ENCODE measurements at regions not wholly inside any gene's neighbourhood (a gene's known extent, or its start where the extent isn't known, plus 50 kb on each side); places are given as distances from the start of the nearest gene placed in this dataset.

DNA sequence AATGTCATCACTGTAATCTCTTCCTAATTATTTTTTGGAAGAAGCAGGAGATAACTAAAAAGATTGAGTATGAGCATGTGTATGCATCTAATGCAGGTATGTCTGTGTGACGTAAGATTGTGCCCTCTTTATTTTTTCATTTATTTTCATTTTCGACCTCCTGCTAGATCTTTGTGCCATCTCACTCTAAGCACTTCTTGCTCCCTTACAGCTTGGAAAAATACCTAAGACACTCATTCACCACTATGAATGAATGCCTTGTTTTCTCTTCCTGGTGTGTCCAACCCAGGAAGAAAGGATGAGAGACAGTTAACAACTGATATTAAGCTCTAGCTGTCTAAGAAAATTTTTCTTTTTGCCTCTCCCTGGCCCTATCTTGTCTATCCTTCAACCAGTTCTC, 76.8 kb upstream of the CISTR start:
- Histone ChIP-seq H3K4me1 (ENCODE audit: insufficient read depth, low read length) (no peaks in the 10 kb centered on the region), H3K4me3 (ENCODE audit: low read depth in 1 of 2, low read length in 2 of 2) (no peak overlapping the region), H3K27me3 (ENCODE audit: insufficient read depth, low read length, poor library complexity) (peaks cover 48% of the 10 kb centered on the region), H4K20me1 (ENCODE audit: insufficient read depth, low read length) (no peaks in the 10 kb centered on the region), H3K79me2 (ENCODE audit: insufficient read depth, low read length) (no peaks in the 10 kb centered on the region), H3K9me3 (ENCODE audit: insufficient read depth, low read length, severe bottlenecking) (no peaks in the 10 kb centered on the region), H3K36me3 (ENCODE audit: insufficient read depth, low read length) (no peaks in the 10 kb centered on the region), H3K27ac (ENCODE audit: low read length) (no peak overlapping the region), H2AFZ (ENCODE audit: low read depth, low read length) (no peak overlapping the region), H3K9ac (ENCODE audit: low read depth, low read length) (no peak overlapping the region), H3K4me2 (ENCODE audit: insufficient read depth, low read length) (no peak overlapping the region; the same call in 1 of the 2 replicates)
- TF ChIP-seq CTCF (IDR thresholded peaks at IDR 0.05; ENCODE audit: borderline replicate concordance, extremely low read depth, low read length, poor library complexity, severe bottlenecking) = no peak
- no peak for TF ChIP-seq EZH2 (IDR thresholded peaks at IDR 0.05; ENCODE audit: borderline replicate concordance, low read depth, low read length, severe bottlenecking)
- ATAC-seq (ENCODE audit: insufficient read depth, low read depth) = no peak
- DNase-seq = no peak

DNA sequence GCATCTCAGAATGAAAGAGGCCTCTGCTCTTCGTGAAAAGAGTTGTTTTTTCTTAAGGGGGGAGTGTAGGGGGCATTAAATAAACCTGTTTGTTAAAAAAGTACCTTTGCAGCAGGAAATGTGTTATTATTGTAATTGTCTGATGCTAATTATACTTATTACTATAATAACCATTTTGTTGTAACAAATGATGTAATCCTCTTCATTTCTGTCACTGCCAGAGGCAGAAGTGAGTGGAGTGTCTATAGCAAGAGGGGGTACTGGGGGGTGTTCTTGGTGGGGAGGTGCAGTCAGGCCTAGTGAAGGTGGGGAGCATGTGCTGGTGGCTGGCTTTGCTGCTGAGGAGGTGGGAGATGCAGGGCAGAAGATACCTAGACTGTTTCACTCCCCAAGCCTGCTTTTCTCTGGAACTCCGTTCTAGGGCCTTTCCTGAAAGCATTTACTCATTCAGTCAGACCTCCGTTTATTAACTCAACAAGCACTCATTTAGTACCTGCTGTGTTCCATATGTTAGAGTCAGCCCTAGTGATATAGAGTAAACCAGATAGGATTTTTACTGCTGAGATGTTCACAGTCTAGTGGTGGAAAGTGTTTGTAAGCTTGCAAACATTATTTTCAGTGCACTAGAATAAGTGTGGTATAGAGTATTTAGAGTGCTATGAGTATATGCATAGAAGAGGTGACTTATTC, 77.5 kb upstream of the CISTR start:
- no peak overlapping the region for H3K4me3 ChIP-seq (ENCODE audit: low read depth in 1 of 2, low read length in 2 of 2)
- no peaks in the 10 kb centered on the region for H3K4me1 ChIP-seq (ENCODE audit: insufficient read depth, low read length)
- TF ChIP-seq EZH2 (IDR thresholded peaks at IDR 0.05; ENCODE audit: borderline replicate concordance, low read depth, low read length, severe bottlenecking) (no peak), CTCF (IDR thresholded peaks at IDR 0.05; ENCODE audit: borderline replicate concordance, extremely low read depth, low read length, poor library complexity, severe bottlenecking) (no peak)
- H3K79me2 ChIP-seq (ENCODE audit: insufficient read depth, low read length) = no peaks in the 10 kb centered on the region
- no peaks in the 10 kb centered on the region for H3K9me3 ChIP-seq (ENCODE audit: insufficient read depth, low read length, severe bottlenecking)
- no peak overlapping the region for H2AFZ ChIP-seq (ENCODE audit: low read depth, low read length)
- DNase-seq = no peak
- H3K36me3 ChIP-seq (ENCODE audit: insufficient read depth, low read length) = no peaks in the 10 kb centered on the region
- ATAC-seq (ENCODE audit: insufficient read depth, low read depth) = no peak
- H3K27me3 ChIP-seq (ENCODE audit: insufficient read depth, low read length, poor library complexity) = peaks cover 47% of the 10 kb centered on the region
- no peak overlapping the region for H3K27ac ChIP-seq (ENCODE audit: low read length)
- H3K9ac ChIP-seq (ENCODE audit: low read depth, low read length) = no peak overlapping the region
- H4K20me1 ChIP-seq (ENCODE audit: insufficient read depth, low read length) = peaks cover 2% of the 10 kb centered on the region; the same call in 1 of the 2 replicates
- H3K4me2 ChIP-seq (ENCODE audit: insufficient read depth, low read length) = no peak overlapping the region

DNA sequence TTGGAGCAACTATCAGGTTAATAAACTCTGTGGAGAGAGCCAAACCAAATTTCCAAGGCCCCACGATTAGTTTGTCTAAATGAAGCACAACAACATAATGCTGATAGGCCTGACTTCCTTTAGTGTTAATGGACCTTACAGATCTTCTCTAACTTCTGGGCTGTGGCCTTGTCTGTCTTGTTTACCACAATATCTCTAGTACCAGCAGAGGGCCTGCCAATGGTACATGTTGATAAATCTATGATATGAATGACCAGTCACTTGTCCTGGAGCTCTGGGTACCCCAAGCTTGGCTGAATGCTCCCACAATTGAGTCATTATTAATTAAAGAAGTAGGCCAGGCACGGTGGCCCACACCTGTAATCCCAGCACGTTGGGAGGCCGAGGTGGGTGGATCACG, 78.9 kb upstream of the CISTR start:
- no peak overlapping the region for H3K9ac ChIP-seq (ENCODE audit: low read depth, low read length)
- ATAC-seq (ENCODE audit: insufficient read depth, low read depth) (no peak), DNase-seq (no peak)
- no peak overlapping the region for H2AFZ ChIP-seq (ENCODE audit: low read depth, low read length)
- peaks cover 49% of the 10 kb centered on the region for H3K27me3 ChIP-seq (ENCODE audit: insufficient read depth, low read length, poor library complexity)
- no peak overlapping the region for H3K4me3 ChIP-seq (ENCODE audit: low read depth in 1 of 2, low read length in 2 of 2)
- no peaks in the 10 kb centered on the region for H3K79me2 ChIP-seq (ENCODE audit: insufficient read depth, low read length)
- H3K4me2 ChIP-seq (ENCODE audit: insufficient read depth, low read length) = no peak overlapping the region
- no peak overlapping the region for H3K27ac ChIP-seq (ENCODE audit: low read length)
- no peaks in the 10 kb centered on the region for H3K9me3 ChIP-seq (ENCODE audit: insufficient read depth, low read length, severe bottlenecking)
- H4K20me1 ChIP-seq (ENCODE audit: insufficient read depth, low read length) = peaks cover 2% of the 10 kb centered on the region; the same call in 1 of the 2 replicates
- no peaks in the 10 kb centered on the region for H3K4me1 ChIP-seq (ENCODE audit: insufficient read depth, low read length)
- H3K36me3 ChIP-seq (ENCODE audit: insufficient read depth, low read length) = no peaks in the 10 kb centered on the region
- no peak for TF ChIP-seq CTCF (IDR thresholded peaks at IDR 0.05; ENCODE audit: borderline replicate concordance, extremely low read depth, low read length, poor library complexity, severe bottlenecking)
- no peak for TF ChIP-seq EZH2 (IDR thresholded peaks at IDR 0.05; ENCODE audit: borderline replicate concordance, low read depth, low read length, severe bottlenecking)

All from DND-41 (cell line).